GM19438 (cell line): ENCODE measurements at regions not wholly inside any gene's neighbourhood (a gene's known extent, or its start where the extent isn't known, plus 50 kb on each side); places are given as distances from the start of the nearest gene placed in this dataset.
A peak's percentile ranks its signal among the peaks of the same experiment; 100 is the strongest.

Experiments used
- ATAC-seq: cut with Tn5 transposase; IDR thresholded peaks from one replicate; pipeline ENCODE4 v1.9.1; 2021; ENCODE audit warnings: low read depth; ENCODE audit not compliant: unreplicated experiment

DNA sequence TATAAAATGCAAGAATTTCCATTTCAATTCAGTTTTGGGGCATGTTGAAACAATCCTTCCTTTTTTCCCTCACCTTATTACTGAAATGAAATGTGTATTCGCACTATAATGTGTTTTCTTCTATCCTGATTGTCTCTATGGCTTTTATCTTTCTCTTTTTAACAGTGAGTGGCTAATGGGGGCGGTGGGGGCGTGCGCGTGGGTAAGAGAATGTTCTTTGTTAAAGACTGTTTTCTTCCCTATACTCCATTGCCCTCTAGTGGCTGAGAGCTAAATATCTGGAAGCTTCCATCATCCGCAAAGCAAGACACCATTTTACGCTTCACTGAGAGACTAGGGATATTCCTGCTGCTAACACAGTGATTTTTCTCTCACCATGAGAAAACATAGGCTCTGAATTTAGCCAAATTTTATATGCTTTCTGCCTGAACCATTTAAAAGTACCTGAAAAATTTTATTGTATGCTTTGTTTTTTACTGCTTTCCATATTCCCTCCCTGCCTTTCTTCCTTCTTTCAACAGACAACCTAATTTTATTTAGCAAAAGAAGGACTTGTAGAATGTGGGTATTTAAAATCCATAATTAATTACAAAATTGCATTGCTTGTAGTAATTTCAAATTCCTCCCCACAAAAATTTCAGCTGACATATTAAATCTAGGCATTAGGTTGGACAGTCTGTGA, 194.0 kb downstream of the GASK1B start:
- ATAC-seq = peak; percentile 84

DNA sequence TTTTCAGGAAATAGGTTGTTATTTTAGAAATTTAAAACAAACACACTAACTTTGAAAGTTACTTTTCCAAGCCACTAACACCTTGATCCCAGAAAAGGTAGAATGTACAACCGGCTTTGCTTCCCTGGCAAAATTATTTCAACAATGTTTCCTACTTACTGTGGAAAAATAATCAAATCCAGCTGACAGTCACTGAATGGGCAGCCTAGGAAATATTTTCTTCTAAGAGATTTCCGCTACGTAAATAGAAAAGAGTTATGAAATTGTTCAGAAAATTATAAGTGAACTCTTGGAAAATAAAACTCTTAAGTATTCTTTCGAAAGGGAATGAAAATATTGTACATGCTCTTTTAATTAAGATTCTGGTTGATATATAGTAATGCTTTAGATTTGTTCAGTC, 195.7 kb downstream of the GASK1B start:
- no peak for ATAC-seq

DNA sequence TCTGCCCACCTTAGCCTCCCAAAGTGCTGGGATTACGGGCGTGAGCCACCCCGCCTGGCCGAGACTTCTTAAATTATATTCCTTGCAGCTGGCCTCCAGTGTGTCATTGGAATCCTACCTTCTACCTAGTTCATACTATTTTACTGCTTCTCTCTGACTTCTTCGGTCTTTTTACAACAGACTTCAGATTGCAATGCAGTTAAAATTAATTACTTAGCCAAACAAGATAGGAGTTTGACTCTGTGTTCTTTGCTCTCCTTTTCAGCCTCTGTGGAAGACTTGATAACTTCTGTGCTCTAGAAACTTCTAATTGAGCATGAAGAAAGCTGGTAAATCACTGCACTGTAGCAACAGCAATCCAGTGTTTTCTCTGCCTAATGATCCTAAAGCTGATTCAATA, 199.5 kb downstream of the GASK1B start:
- no peak for ATAC-seq

DNA sequence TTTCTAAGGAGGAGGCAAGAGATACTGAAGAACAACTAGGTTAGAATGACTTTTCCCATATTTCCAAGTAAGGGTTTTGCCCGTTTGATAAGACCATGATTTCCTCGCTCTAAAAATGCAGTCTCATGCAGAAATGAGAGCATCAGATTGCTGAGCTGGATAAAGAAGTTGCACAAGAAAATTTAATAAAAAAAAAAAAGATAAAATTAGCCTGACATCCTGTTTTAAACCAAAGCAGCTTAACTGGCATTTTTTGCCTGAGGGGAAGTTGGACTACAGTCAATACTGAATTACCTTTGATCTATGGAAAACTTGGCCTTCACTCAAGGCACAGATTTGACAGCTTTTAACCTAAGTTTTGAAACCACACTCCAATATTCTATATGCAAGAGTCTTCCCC, 208.4 kb downstream of the GASK1B start:
- ATAC-seq = no peak

DNA sequence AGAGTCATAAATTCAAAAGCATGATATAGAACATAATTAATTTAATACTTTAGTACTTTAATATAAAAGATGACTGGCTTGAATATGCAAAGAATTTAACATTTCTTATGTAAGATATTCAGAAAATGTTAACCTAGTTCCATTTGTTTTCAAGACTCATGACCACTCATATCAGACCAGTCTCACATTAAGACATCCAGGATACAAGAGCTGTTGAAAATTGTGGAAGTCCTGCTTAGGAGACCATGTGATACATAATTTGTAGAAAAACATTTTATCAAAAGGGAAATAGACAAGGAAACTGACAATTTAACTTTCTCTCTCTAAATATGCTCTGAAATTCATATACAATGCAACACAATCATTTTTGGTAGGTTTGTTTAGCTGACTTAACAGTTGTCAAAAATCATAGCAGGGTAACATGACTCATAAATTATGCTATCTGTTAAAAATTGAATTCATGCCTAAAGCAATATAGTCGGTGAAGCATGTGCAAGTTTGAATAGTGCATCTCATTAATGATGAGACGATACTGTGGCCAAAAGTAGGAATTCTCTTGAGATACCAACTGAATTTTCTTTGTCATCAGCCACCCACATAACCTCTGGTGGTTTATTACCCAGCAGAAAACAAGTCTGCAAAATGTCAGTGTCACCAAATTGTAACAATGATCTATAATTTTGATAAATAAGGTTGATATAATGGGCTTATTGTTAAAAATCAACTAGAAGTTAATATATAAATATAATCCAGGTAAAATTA, 211.4 kb downstream of the GASK1B start:
- ATAC-seq = no peak

DNA sequence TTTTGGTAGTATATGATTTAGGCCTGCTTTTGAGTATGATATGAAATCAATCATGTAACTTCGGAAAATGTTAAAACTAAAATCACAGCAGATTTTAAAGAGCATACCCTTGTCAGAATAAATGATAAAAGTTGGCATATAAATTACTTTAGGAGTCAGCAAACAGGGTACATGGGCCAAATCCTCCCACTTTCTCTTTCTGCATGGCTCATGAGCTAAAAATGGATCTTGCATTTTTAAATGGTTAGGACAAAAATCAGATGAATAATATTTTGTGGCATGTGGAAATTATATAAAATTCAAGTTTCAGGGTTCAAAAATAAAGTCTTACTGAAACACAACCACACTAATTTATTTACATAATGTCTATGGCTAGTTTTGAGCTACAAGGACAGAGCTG, 214.9 kb downstream of the GASK1B start:
- no peak for ATAC-seq

DNA sequence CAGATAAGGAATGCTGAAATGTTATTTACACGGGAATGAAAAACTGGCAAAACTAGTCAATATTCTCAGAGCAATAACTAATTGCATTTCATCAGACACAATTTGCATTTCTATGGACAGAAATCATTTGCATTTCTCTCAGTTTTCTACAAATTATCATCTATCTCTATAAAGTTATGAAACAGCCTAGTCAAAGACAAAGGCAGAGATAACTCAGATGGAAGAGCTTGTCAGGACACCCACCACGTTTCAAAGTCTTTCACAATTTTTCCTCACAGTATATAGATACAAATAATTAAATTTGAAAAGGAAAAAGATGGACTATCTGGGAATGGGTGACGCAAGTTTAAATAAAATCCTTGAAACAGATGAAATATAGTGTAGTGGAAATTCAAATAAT, 230.8 kb downstream of the GASK1B start:
- ATAC-seq = no peak

DNA sequence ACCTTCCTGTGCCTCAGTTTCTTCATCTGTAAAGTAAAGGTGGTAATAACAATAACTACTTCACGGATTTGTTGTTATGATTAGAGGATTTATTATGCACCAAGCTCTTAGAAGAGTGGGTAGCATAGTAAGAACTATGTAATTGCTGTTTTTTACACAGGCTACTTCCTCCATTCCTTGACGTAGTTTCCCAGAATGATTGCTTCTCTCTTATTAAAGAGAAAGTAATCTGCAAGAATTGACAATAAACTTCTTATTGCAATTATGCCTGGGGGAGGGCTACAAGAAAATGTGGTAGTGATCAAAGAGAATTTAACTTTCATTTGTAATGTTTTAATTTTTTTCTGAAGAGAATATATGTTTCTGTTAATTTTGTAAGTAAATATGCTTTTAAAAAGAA, 238.7 kb downstream of the GASK1B start:
- no peak for ATAC-seq

DNA sequence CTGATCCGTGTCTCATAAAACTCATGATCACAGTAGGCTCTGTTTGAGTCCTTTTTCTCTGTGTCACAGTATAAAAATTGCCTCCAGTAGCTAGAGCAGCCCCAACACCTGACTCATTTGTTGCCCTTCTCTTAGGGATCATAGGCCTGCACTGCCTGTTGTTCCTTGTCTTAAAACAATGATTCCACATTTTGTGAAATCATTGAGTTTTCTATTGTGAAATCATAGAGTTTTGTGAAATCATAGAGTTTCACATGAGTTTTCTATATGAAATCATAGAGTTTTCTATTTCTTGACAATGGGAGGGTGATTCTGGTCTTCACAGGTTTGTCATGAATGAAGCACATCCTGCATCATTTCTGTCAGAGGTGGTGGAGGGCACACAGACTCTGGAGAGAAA, 239.9 kb downstream of the GASK1B start:
- ATAC-seq = no peak

DNA sequence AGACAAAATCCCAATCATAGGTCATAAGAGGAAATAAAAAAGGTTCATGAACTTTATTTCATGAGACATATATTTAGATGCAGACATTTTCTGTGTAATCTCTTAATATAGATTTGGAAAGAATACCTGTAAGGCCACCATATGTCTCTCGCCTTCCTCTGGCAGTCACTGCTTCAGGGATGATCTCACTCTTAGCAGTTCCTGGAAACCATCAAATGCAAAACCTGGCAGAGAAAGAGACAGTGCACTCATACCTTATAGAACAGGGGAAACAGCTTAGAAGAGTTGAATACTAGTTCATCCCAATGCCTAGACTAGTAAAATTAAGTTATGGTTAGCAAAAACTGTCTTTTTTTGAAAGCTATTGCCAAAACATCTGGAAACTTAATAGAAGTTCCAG, 243.3 kb downstream of the GASK1B start:
- no peak for ATAC-seq

DNA sequence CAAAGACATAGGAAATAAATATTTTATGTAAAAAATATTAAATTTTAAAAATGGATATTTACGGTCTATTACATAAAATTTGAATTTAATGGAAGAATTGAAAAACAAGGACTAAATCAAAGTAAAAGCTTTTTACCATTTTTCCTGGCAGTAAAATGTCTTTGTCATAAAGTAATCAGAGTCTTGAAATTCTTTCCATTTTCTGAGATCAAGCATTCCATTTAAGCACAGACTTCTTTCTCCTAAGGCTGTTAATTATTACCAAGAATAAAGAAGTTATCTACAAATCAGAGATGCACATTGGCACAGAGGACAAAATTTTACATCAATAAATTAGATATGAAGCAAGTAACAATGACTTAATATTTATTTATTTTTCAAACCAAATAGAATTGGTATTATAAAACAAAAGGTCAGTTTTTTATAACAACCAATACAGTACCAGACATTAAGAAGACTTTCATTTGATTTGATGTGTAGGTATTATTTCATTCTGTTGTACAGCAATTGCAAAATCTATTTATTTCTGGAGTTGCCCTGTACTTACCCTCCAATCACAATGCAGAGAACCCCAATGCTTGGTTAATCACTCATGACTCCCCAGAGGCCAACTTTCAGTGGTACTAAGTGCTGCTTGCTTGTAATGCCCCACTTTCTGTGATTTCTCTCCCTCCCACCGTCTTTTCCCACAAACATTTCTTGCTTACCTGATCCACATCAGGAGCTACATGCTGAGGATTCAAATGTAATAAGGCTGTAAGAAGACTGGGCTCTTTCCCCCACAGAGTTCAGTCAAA, 254.6 kb downstream of the GASK1B start:
- no peak for ATAC-seq

DNA sequence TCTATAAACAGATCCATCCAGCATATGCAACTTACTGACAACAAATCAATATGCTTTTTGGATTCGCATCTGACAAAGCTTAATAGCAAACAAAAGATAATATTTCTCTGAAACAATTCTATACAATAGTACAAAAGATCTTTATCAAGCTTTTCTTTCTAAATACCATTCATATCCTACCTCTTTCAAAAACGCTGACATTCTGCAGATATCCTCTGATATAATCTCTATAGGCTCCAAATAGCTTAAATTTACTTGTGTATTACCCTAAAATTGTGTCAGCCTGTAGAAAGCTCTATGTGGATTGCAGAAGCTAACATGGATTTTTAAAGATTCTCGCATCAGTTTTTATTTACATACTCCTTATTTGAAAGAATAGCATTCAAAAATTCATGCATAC, 260.6 kb downstream of the GASK1B start:
- ATAC-seq = no peak

DNA sequence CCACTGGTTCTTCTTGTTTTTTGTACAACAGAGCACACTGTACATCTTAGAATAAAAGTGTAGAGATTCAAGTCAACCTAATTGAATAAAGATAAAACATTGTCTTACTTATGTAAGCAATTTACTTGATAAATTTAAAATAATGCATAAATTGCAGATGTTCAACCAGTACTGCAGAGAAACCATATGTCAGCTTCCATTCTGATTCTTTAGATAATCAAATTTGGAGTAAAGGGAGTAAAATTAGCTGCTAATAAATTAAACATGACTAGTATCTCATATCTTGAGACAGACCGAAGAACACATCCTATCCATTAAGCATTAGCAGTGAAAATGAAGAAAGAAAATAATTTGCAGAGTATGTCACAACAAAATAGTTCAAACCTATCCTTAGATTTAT, 261.2 kb downstream of the GASK1B start:
- ATAC-seq = no peak

DNA sequence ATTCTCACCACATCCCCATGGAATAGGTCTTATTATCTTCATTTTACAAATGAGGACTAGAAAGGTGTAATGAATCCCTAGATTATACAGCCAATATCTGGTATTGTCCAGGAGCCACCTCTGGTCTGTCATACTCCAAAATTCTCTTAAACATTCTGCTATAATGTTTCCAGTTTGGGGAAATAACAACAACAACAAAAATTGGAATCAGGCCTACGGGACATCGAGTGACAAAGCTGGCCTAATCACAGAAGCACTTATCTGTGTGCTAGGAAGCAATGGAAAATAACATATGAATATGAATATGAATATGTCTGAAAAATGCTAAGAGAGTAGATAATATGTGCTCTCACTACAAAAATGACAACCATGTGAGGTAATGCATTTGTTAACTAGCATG, 264.1 kb downstream of the GASK1B start:
- ATAC-seq = no peak

DNA sequence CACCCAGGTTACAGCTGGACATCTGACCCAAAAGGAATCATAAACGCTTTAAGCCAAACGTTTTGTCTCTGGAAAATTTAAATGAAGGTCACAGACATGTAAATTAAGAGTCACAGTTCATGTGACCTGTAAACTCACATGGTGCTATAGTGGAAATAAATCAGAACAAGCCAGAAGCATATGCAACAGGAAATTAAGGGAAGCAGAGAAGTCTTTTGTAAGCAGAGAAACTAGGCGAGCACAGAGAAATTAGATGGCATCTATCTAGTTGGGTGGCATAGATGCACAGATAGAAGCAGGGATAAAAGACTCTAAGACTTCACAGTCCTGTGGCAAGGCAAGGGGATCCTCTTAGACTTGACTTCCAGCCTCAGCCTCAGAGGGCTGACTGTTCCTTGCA, 264.8 kb downstream of the GASK1B start:
- no peak for ATAC-seq

DNA sequence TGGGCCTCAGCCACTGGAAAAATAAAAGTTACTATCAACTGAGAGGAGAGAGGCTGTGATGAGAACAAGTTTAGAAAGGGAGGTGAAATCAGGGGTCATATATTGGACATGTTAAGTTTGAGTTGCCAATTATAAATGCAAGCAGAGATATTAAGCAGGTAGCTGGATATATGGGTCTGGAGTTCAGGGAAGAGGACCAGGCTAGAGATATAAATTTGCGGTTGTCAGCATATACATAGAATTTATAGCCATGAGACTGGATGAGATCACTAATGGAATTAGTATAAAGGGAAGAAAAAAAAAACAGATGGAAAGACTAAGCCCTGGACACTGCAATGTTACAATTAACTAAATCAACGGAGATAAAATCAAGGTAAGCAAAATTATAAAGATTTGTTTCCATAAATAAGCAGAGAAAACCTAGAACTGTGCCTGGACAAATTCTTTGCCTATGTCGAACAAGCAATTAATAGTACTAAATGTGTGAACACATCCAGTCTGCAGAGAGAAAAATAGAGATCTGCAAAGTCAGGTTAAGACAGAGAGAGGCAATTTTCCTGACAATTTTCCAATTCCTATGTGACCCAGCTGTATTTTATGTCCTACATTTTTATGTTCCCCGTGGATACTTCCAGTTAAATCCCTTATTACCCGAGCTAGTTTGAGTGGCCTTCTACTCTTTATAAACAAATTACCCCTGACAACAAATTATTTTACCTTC, 265.4 kb downstream of the GASK1B start:
- no peak for ATAC-seq

DNA sequence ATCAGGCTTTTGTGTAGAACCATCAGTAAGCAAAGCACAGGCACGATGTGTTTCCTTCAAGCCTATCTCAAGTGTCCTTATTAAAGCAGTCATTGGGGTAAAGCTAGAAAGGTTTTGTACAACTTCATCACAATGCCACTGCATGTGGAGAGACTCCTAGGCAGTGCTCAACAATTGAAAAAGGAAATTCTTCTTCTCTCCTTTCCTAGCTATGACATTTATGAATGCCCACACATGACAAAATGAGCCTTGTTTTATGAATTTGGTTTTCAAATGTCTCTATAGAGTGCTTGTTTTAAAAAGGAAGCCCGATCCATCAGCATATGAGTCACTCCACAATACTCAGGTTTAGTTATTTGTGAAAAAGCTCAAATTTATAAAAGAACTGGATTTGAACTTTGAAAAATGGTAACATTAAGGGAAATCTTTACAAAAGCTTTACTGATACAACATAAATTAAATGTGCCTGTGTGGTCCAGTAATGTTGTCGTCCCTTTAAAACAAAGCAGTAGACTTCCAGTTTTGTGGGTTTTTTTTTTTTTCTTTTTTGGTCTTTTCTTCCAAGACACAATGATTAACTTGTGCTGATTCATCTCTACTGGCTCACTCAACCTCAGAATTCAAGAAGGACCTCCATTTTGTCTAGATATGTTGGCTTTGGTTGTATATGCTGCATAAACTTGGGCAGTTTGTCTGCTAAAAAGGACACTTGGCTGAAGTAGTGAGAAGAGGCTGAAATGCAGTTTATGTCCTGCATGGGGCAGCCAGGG, 273.8 kb downstream of the GASK1B start:
- ATAC-seq = no peak

DNA sequence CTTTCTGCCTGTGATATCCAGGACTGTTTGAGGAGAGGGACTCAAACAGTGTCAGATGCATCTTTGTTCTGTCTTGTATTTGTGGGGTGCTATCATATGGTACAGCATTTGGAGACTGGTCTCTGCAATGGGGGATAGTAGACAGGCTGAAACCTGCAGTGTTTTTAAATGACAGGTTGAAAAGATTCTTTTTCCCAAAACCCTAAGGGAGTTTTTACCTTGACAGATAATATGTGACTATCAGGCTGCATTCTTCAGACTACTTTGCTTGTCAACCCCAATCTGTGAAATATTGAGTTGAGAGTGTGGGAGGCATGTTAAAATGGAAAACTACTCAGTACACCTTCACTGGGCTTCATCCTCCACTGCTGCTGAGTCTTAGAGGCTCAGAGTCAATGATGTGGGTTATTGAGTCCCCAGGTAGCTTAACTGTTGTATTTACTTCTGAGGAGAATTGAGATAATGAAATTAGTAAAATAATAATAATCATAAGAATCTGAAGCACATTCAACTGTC, 274.9 kb downstream of the GASK1B start:
- ATAC-seq = no peak

DNA sequence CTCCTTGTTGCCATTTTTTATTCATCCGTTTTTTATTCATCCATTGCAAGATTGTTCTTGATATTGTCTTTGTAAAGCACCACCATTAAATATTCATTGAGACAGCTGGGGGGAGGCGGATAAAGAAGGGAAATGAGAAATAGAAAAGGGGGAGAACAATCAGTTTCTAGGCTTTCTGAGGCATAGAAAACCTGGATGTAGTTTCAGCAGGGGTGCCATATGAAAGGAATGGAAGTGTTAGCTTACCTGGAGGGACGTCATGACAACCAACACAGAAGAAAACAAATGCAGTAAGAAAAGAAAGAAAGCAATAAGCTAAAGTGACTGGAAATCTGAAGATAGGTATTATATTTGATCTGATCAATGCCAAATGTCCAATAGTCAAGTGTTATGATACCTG, 276.1 kb downstream of the GASK1B start:
- ATAC-seq = no peak

DNA sequence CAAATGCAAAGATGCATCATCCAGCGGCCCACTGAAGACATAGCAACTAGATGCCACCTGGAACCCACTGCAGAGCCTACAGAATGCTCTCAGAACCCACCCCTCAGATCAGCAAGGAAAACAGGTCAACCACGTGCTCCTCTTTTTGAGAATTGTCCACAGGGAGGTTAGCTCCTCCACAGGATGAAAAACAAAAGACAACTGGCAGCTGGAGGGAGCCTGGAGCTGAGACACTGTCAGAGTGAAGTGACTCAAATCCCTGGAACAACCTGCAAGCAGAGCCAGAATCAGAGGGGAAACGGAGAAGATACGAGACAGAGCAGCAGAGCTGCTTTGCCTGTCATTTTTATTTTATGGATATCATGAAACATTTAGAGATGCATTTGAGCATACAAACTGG, 277.6 kb downstream of the GASK1B start:
- ATAC-seq = no peak
